NCI-H345 treated with DMSO at 0.1 percent for 48 hours (cell line): ENCODE measurements at regions not wholly inside any gene's neighbourhood (a gene's known extent, or its start where the extent isn't known, plus 50 kb on each side); places are given as distances from the start of the nearest gene placed in this dataset.
"Not testable (repeated sequence)": the region's sequence is repeated elsewhere in the genome, so short reads cannot be mapped to it uniquely, and the experiment has no call there.

Source experiments
- DNase-seq: peaks from one replicate; lab custom pipeline; 2025; ENCODE audit not compliant: unreplicated experiment; lab: John Stamatoyannopoulos, UW

GRCh38 chr13:63541336-63541735 is 2125.7 kb upstream of the PCDH20 start:
- no peak for DNase-seq

DNA sequence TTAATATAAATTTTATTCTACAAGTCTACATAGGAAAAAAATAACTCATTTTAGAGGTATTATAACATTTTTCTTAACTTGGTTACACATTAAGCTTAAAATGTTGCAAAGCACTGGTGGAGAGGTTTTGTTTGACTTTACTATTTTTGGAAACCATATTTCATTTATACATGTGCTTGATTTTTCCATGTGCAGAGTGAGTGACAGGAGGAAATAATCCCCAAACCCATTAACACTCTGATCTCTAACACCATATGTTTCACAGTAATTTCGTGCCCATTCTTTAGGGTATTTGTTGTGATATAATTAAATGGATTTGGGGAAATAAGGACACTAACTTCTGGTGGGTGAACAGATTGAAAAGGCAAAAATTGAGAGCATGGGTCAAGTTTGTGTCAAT is 2124.4 kb upstream of the PCDH20 start:
- no peak for DNase-seq

- no peak for DNase-seq
These were observed 2101.7 kb upstream of the PCDH20 start for GRCh38 chr13:63517371-63517770.

GRCh38 chr13:63516124-63516523 is 2100.5 kb upstream of the PCDH20 start:
- DNase-seq: no peak

- DNase-seq: no peak
These were observed 2099.2 kb upstream of the PCDH20 start for GRCh38 chr13:63514886-63515285.

GRCh38 chr13:63512095-63512494 is 2096.4 kb upstream of the PCDH20 start:
- no peak for DNase-seq

DNA sequence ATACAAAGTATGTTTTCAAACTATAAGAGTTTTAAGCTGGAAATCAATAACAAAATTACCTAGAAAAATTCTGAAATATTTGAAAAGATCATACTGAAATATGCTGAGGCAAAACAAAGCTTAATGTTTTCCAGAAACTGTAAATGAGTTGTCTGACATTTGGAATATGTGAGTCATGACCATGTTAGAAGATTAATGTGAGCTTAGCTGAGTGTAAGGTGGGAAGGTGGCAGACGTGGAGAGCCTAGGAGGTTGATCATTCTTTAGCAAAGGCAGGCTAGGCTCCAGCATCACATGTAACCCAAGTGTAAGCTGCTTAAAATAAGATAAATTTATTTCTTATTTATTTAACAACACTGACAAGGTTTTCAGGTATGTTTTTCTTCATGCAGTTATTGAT is 2086.1 kb upstream of the PCDH20 start:
- no peak for DNase-seq

DNA sequence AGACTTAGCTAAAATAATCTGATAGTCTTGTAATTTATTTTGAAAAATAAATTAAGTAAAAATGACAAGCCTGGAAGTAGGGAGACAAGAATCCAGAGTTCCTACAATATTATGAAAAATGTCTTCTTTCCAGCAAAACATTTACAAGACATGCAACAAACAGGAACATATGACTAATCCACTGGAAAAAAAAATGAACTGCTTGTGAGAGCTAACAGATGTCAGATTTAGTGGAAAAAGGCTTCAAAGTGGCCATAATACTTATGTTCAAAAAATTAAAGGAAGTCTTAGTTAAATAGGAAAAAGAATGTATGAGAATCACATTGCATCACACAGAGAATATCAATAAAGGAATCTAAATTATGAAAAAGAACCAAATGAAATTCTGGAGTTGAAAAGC is 2082.0 kb upstream of the PCDH20 start:
- DNase-seq: no peak

- no peak for DNase-seq
These were observed 2077.0 kb upstream of the PCDH20 start for GRCh38 chr13:63492604-63493003.

- no peak for DNase-seq
These were observed 2074.5 kb upstream of the PCDH20 start for GRCh38 chr13:63490149-63490548.

GRCh38 chr13:63481334-63481733 is 2065.7 kb upstream of the PCDH20 start:
- no peak for DNase-seq

DNA sequence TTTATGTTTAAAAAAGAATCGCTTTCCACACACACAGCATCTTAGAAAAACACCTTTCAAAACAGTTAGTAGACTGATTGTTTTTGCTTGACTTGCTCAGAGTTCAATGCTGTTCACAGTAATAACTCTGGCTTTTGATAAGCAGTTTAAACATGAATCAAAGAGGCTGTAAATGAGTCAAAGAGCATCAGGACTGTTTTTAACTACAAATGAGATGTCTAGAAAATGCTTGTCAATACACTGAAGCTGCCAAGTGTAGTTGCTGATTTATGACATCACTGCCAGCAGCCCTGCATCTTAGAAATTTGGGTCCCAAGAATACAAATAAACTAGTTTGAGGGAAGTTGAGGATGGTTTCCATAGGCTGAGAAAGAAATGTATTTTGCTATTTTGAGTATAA is 2057.1 kb upstream of the PCDH20 start:
- DNase-seq: no peak

GRCh38 chr13:63463782-63464610 is 2048.3 kb upstream of the PCDH20 start:
- DNase-seq: no peak

GRCh38 chr13:63460462-63461090 is 2044.9 kb upstream of the PCDH20 start:
- DNase-seq: no peak

DNA sequence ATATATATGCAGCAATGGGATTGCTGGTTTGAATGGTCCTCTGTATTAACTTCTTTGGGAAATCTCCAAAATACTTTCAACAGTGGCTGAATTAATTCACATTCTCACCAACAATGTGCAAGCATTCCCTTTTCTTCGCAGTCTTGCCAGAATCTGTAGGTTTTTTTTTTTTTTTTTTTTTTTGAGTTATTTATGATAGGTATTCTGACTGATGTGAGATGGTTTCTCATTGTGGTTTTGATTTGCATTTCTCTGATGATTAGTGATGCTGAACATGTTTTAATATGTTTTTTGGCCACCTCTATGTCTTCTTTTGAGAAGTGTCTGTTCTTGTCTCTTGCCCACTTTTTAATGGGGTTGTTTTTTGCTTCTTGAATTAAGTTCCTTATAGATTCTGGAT is 2041.5 kb upstream of the PCDH20 start:
- DNase-seq: no peak

DNA sequence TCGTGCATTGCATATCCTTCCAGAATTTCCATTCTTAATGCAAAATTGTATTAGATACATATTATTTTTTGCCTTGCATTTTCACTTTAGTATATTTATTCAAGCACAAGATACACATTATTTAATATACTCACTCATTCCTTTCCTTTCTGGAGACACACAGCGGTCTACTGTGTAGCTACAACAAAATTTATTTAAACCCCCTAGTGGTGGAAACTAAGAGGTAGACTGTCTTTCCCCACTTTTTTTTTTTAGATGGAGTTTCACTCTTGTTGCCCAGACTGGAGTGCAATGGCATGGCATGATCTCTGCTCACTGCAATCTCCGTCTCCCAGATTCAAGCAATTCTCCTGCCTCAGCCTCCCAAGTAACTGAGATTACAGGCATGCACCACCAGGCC is 2040.3 kb upstream of the PCDH20 start:
- DNase-seq: no peak

GRCh38 chr13:63449550-63449949 is 2033.9 kb upstream of the PCDH20 start:
- DNase-seq: no peak

DNA sequence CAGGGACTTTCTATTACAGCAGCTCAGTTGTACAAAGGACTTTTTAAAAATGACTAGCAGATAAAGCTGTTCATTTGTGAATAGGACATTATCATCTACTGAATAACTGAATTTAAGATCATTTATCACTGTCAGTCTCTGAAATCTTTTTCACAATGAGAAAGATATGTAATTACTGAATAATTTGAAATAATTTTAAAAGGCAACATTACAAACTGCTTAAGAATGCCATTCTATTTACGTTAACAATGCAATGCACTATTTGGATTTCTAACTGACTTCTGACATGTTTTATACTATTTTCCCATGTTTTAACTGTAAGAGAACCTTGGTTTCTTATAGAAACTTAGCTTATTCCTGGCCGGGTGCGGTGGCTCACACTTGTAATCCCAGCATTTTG is 2033.0 kb upstream of the PCDH20 start:
- DNase-seq: no peak

DNA sequence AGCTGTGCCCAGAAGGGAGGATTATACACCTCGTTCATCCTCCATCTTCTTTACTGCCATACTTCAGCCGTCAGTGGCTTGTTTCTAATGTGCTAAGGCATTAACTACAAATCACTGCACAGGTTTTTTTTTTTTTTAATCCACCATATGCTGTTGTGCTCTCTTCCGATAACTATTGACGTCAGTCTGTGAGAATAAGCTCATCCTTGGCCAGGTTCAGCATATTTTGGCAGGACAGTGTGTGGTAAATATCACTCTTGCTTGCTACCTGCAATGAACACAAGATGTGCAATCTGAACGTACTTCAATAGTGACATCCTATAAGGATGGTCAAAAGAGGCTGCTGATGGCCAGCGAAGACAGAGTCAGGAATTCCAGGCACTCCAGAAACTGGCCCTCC is 2030.7 kb upstream of the PCDH20 start:
- no peak for DNase-seq

DNA sequence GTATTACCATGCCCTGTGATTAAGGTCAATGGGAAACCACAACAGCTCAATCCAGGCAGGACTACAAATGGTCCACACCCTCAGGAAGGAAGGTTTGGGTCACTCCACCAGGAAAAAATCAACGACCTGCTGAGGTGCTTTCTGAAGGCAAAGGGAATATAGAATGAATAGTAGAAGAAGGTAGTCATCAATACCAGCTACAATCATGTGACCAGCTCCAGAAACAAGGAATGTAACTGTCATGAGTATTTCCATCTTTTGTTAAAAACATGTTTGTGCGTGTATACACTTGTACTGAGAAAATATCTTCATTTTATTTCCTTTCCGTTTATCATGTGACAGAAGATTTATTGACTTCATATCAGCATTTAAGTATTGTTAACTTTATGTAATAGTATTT is 2028.6 kb upstream of the PCDH20 start:
- DNase-seq: not testable (repeated sequence)

DNA sequence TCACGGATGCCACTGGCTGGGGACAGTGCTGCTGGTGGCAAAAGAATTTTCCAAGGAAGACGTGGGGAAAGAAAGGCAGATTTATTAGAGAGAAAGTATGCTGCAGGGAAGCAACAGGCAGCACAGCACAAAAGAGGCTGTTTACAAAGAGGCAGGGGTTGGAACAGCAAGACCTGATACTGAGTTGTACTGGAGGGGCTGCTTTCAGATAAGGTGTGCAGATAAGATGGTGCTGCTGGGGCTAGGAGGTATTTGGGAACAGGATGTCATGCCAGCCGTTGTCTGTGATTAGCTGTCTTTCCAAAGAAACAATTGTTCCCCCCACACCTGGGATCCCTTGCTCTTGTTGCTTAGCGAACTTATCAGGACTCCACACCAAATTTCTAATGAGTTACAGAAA is 2023.3 kb upstream of the PCDH20 start:
- no peak for DNase-seq

DNA sequence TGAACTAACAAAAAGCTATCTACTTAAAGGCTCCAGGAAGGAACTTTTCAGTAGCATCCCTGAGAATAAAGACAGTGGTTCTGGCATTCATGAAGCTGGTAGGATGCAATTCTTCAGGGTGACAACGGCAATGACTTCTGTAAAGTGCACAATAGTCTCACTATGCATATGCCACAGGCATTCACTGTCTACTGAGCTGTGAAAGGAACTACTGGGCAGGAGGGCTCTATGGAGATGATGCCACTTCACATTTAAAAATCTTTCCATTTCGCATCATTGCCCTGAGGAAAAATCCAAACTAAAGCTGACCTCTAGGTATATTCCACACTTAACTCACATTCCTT is 2020.6 kb upstream of the PCDH20 start:
- no peak for DNase-seq
